ENCODE measurements at regions not wholly inside any gene's neighbourhood (a gene's known extent, or its start where the extent isn't known, plus 50 kb on each side); places are given as distances from the start of the nearest gene placed in this dataset.

DNA sequence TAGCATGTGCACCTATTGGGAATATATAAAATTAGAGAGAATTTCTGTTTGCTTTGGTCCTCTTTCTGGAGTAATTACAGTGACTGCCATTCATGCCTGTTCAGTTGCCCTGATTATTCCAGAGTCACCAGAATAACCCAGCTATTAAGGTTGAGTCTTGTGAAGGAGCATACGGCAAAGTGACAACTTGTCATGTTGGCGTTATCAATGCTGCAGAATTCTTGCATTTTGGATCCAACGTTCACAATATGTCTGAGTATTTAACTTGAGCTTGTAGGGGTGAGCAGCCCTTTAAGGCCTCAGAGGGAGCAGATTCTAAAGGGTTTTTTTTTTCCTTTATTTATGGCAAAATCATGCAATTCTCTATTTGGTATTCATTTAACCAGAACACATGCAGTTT, 419.4 kb upstream of the MGMT start:
- TF ChIP-seq, protein P1, sequence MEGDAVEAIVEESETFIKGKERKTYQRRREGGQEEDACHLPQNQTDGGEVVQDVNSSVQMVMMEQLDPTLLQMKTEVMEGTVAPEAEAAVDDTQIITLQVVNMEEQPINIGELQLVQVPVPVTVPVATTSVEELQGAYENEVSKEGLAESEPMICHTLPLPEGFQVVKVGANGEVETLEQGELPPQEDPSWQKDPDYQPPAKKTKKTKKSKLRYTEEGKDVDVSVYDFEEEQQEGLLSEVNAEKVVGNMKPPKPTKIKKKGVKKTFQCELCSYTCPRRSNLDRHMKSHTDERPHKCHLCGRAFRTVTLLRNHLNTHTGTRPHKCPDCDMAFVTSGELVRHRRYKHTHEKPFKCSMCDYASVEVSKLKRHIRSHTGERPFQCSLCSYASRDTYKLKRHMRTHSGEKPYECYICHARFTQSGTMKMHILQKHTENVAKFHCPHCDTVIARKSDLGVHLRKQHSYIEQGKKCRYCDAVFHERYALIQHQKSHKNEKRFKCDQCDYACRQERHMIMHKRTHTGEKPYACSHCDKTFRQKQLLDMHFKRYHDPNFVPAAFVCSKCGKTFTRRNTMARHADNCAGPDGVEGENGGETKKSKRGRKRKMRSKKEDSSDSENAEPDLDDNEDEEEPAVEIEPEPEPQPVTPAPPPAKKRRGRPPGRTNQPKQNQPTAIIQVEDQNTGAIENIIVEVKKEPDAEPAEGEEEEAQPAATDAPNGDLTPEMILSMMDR (IDR thresholded peaks at IDR 0.05 in 2 of 3, conservative IDR thresholded peaks at IDR 0.05 in 1 of 3; ENCODE audit: insufficient read depth in 2 of 3, low read depth in 1 of 3, low read length in 3 of 3) = no peak
- TF ChIP-seq, protein P2, sequence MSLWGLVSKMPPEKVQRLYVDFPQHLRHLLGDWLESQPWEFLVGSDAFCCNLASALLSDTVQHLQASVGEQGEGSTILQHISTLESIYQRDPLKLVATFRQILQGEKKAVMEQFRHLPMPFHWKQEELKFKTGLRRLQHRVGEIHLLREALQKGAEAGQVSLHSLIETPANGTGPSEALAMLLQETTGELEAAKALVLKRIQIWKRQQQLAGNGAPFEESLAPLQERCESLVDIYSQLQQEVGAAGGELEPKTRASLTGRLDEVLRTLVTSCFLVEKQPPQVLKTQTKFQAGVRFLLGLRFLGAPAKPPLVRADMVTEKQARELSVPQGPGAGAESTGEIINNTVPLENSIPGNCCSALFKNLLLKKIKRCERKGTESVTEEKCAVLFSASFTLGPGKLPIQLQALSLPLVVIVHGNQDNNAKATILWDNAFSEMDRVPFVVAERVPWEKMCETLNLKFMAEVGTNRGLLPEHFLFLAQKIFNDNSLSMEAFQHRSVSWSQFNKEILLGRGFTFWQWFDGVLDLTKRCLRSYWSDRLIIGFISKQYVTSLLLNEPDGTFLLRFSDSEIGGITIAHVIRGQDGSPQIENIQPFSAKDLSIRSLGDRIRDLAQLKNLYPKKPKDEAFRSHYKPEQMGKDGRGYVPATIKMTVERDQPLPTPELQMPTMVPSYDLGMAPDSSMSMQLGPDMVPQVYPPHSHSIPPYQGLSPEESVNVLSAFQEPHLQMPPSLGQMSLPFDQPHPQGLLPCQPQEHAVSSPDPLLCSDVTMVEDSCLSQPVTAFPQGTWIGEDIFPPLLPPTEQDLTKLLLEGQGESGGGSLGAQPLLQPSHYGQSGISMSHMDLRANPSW (CRISPR knock-in tag; IDR thresholded peaks at IDR 0.05) = no peak
- TF ChIP-seq SPI1 (IDR thresholded peaks at IDR 0.05; ENCODE audit: borderline replicate concordance, low read depth, low read length) (no peak), ZBTB17 (CRISPR knock-in tag; IDR thresholded peaks at IDR 0.05) (no peak)

Data from K562 (cell line).